HEK293 (cell line): ENCODE measurements at regions not wholly inside any gene's neighbourhood (a gene's known extent, or its start where the extent isn't known, plus 50 kb on each side); places are given as distances from the start of the nearest gene placed in this dataset.

ENCODE experiments used
- CTCF ChIP-seq: fragments of 450-650 bp; formaldehyde crosslinking; IDR thresholded peaks from 2 replicates; pipeline ENCODE4 v1.5.1; 2016; ENCODE audit warnings: missing biosample characterization, missing genetic modification characterization
- ELK4 ChIP-seq: IDR thresholded peaks from 2 replicates; pipeline ENCODE4 v1.6.1; 2011; ENCODE audit warnings: mild to moderate bottlenecking, low read depth, low read length, borderline replicate concordance
- HOXA7 ChIP-seq: sonication (generic); formaldehyde crosslinking; IDR thresholded peaks from 2 replicates; pipeline ENCODE4 v1.8.1; 2022; ENCODE audit warnings: missing genetic modification reagents, borderline replicate concordance
- HOXC10 ChIP-seq: sonication (generic); formaldehyde crosslinking; IDR thresholded peaks from 2 replicates; pipeline ENCODE4 v1.8.1; 2023; ENCODE audit warnings: mild to moderate bottlenecking, missing genetic modification reagents
- ZNF146 ChIP-seq: fragments of 450-650 bp; formaldehyde crosslinking; IDR thresholded peaks from 2 replicates; pipeline ENCODE4 v1.5.1; 2016; ENCODE audit warnings: missing biosample characterization, missing genetic modification characterization

GRCh38 chr6:168835991-168836390 lies 395.0 kb downstream of the SMOC2 start:
- no peak for TF ChIP-seq ZNF146 (tag by site-specific recombination)
- no peak for TF ChIP-seq HOXA7 (CRISPR knock-in tag)
- TF ChIP-seq HOXC10 (CRISPR knock-in tag) = no peak
- no peak for TF ChIP-seq CTCF (tag by site-specific recombination)
- no peak for TF ChIP-seq ELK4
